HepG2 (cell line): ENCODE measurements at regions not wholly inside any gene's neighbourhood (a gene's known extent, or its start where the extent isn't known, plus 50 kb on each side); places are given as distances from the start of the nearest gene placed in this dataset.

Experiments used
- CEBPB ChIP-seq: IDR thresholded peaks from 2 replicates; pipeline ENCODE4 v1.6.1; 2011; ENCODE audit warnings: low read depth, low read length, improper control_type of control experiment, borderline replicate concordance
- CREM ChIP-seq, 2 experiments: sonication (generic) in 1 of 2; formaldehyde crosslinking in 1 of 2; IDR thresholded peaks; 2 replicates each; pipeline versions ENCODE4 v1.4.0 to v1.6.1; 2016 to 2020; ENCODE audit warnings: antibody characterized with exemption in 1 of 2, mild to moderate bottlenecking in 1 of 2, missing genetic modification reagents in 1 of 2
- FOSL1 ChIP-seq: sonication (generic); formaldehyde crosslinking; IDR thresholded peaks from 2 replicates; pipeline ENCODE4 v1.9.0; 2021; ENCODE audit warnings: missing genetic modification reagents, borderline replicate concordance
- FOXA3 ChIP-seq: IDR thresholded peaks from 2 replicates; pipeline ENCODE4 v1.6.1; 2016; ENCODE audit warnings: missing genetic modification reagents, missing compliant biosample characterization
- GATAD1 ChIP-seq: IDR thresholded peaks from 2 replicates; pipeline ENCODE4 v1.6.1; 2016; ENCODE audit warnings: missing genetic modification reagents, missing compliant biosample characterization
- HMG20A ChIP-seq: IDR thresholded peaks from 2 replicates; pipeline ENCODE4 v1.6.1; 2016; ENCODE audit warnings: borderline replicate concordance
- IKZF4 ChIP-seq: sonication (generic); formaldehyde crosslinking; IDR thresholded peaks from 2 replicates; pipeline ENCODE4 v1.5.1; 2020; ENCODE audit warnings: borderline replicate concordance, mild to moderate bottlenecking, low read depth, missing genetic modification reagents; ENCODE audit errors: not compliant biosample characterization
- JUND ChIP-seq: sonication (generic); formaldehyde crosslinking; IDR thresholded peaks from 2 replicates; pipeline ENCODE4 v1.8.0; 2022; ENCODE audit warnings: mild to moderate bottlenecking, missing genetic modification reagents
- SYNCRIP ChIP-seq: fragments of 200-400 bp; formaldehyde crosslinking; IDR thresholded peaks from 2 replicates; pipeline ENCODE4 v1.6.1; 2018; ENCODE audit warnings: mild to moderate bottlenecking, low read depth, low read length; ENCODE audit not compliant: insufficient read depth
- TEAD3 ChIP-seq: optimal IDR thresholded peaks from 2 replicates; pipeline ENCODE3; 2016; ENCODE audit warnings: borderline replicate concordance
- ZNF101 ChIP-seq: sonication (generic); formaldehyde crosslinking; IDR thresholded peaks from 2 replicates; pipeline ENCODE4 v1.4.0; 2020; ENCODE audit warnings: mild to moderate bottlenecking, low read depth, missing genetic modification reagents, borderline replicate concordance
- ZNF644 ChIP-seq: IDR thresholded peaks from 2 replicates; pipeline ENCODE4 v1.6.1; 2016; ENCODE audit warnings: low read depth
- ZNF773 ChIP-seq: sonication (generic); formaldehyde crosslinking; IDR thresholded peaks from 2 replicates; pipeline ENCODE4 v1.4.0; 2020; ENCODE audit warnings: missing genetic modification reagents, borderline replicate concordance
- TF ChIP-seq, protein P1 (sequence below): IDR thresholded peaks from 2 replicates; pipeline ENCODE4 v1.6.1; 2016; ENCODE audit warnings: low read depth
- TF ChIP-seq, protein P2 (sequence below): sonication (generic); formaldehyde crosslinking; IDR thresholded peaks from 2 replicates; pipeline ENCODE4 v1.5.1; 2020; ENCODE audit warnings: mild to moderate bottlenecking, missing genetic modification reagents, borderline replicate concordance
- TF ChIP-seq, protein P3 (sequence below): sonication (generic); formaldehyde crosslinking; conservative IDR thresholded peaks from 2 replicates; pipeline ENCODE4 v1.4.0; 2020; ENCODE audit warnings: mild to moderate bottlenecking, missing genetic modification reagents, moderate library complexity
- TF ChIP-seq, protein P4 (sequence below): fragments of 450-650 bp; IDR thresholded peaks from 2 replicates; pipeline ENCODE4 v1.6.1; 2016

DNA sequence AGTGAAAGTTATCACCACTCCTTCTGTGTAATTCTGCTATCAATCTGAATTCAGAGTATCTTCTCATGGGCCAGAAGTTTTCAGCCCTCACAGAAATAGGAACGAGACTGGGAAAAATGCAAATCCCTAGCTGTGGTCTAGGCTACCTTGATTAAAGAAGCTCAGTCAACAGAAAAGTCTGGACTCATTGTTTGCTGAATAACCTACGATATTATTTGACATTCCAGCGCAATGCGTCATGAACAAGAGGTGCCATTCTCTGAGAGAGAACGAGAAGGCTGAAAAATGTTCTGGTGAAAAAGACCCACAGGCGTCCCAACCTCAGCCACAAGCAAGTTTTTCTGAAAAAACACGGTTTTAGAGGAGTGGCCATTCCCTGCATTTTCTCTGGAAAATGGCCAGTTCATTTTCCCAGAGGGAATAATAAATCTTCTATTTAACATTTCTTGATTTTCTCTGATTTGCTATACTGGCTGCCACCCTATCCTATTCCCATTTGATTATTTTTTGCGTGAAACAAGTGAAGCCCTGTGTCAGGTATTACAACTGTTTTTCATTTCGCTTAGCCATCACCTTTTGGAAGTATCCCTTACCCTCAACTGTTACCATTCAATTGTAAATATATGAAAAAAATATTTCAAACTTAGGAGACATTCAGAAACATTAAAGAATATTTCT, 1117.6 kb upstream of the PRKX start (continued):
- TF ChIP-seq FOSL1 (peak; percentile 81; the same call in 1 of the 2 replicates), FOXA3 (CRISPR knock-in tag) (peak; percentile 52; the same call in 1 of the 2 replicates), GATAD1 (no peak), IKZF4 (no peak), ZNF773 (no peak), SYNCRIP (no peak), JUND (CRISPR knock-in tag) (peak; percentile 84), ZNF644 (CRISPR knock-in tag) (0 out of 2 replicates have a peak, but pooled peaks have one; percentile 13), CREM (IDR thresholded peaks at IDR 0.05) (peak; percentile 19; the same call in 1 of the 2 replicates), CREM (CRISPR knock-in tag; IDR thresholded peaks at IDR 0.05) (no peak), TEAD3 (CRISPR knock-in tag) (peak; percentile 90), HMG20A (CRISPR knock-in tag) (0 out of 2 replicates have a peak, but pooled peaks have one; percentile 22), CEBPB (no peak), ZNF101 (CRISPR knock-in tag) (no peak)
- TF ChIP-seq, protein P1, sequence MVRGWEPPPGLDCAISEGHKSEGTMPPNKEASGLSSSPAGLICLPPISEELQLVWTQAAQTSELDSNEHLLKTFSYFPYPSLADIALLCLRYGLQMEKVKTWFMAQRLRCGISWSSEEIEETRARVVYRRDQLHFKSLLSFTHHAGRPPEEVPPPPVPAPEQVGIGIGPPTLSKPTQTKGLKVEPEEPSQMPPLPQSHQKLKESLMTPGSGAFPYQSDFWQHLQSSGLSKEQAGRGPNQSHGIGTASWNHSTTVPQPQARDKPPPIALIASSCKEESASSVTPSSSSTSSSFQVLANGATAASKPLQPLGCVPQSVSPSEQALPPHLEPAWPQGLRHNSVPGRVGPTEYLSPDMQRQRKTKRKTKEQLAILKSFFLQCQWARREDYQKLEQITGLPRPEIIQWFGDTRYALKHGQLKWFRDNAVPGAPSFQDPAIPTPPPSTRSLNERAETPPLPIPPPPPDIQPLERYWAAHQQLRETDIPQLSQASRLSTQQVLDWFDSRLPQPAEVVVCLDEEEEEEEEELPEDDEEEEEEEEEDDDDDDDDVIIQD = peak; percentile 46; the same call in 1 of the 2 replicates
- TF ChIP-seq, protein P2, sequence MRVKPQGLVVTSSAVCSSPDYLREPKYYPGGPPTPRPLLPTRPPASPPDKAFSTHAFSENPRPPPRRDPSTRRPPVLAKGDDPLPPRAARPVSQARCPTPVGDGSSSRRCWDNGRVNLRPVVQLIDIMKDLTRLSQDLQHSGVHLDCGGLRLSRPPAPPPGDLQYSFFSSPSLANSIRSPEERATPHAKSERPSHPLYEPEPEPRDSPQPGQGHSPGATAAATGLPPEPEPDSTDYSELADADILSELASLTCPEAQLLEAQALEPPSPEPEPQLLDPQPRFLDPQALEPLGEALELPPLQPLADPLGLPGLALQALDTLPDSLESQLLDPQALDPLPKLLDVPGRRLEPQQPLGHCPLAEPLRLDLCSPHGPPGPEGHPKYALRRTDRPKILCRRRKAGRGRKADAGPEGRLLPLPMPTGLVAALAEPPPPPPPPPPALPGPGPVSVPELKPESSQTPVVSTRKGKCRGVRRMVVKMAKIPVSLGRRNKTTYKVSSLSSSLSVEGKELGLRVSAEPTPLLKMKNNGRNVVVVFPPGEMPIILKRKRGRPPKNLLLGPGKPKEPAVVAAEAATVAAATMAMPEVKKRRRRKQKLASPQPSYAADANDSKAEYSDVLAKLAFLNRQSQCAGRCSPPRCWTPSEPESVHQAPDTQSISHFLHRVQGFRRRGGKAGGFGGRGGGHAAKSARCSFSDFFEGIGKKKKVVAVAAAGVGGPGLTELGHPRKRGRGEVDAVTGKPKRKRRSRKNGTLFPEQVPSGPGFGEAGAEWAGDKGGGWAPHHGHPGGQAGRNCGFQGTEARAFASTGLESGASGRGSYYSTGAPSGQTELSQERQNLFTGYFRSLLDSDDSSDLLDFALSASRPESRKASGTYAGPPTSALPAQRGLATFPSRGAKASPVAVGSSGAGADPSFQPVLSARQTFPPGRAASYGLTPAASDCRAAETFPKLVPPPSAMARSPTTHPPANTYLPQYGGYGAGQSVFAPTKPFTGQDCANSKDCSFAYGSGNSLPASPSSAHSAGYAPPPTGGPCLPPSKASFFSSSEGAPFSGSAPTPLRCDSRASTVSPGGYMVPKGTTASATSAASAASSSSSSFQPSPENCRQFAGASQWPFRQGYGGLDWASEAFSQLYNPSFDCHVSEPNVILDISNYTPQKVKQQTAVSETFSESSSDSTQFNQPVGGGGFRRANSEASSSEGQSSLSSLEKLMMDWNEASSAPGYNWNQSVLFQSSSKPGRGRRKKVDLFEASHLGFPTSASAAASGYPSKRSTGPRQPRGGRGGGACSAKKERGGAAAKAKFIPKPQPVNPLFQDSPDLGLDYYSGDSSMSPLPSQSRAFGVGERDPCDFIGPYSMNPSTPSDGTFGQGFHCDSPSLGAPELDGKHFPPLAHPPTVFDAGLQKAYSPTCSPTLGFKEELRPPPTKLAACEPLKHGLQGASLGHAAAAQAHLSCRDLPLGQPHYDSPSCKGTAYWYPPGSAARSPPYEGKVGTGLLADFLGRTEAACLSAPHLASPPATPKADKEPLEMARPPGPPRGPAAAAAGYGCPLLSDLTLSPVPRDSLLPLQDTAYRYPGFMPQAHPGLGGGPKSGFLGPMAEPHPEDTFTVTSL (CRISPR knock-in tag) = peak; percentile 76; the same call in 1 of the 2 replicates
- TF ChIP-seq, protein P3, sequence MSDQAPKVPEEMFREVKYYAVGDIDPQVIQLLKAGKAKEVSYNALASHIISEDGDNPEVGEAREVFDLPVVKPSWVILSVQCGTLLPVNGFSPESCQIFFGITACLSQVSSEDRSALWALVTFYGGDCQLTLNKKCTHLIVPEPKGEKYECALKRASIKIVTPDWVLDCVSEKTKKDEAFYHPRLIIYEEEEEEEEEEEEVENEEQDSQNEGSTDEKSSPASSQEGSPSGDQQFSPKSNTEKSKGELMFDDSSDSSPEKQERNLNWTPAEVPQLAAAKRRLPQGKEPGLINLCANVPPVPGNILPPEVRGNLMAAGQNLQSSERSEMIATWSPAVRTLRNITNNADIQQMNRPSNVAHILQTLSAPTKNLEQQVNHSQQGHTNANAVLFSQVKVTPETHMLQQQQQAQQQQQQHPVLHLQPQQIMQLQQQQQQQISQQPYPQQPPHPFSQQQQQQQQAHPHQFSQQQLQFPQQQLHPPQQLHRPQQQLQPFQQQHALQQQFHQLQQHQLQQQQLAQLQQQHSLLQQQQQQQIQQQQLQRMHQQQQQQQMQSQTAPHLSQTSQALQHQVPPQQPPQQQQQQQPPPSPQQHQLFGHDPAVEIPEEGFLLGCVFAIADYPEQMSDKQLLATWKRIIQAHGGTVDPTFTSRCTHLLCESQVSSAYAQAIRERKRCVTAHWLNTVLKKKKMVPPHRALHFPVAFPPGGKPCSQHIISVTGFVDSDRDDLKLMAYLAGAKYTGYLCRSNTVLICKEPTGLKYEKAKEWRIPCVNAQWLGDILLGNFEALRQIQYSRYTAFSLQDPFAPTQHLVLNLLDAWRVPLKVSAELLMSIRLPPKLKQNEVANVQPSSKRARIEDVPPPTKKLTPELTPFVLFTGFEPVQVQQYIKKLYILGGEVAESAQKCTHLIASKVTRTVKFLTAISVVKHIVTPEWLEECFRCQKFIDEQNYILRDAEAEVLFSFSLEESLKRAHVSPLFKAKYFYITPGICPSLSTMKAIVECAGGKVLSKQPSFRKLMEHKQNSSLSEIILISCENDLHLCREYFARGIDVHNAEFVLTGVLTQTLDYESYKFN (CRISPR knock-in tag) = 0 out of 2 replicates have a peak, but pooled peaks have one; percentile 18
- TF ChIP-seq, protein P4, sequence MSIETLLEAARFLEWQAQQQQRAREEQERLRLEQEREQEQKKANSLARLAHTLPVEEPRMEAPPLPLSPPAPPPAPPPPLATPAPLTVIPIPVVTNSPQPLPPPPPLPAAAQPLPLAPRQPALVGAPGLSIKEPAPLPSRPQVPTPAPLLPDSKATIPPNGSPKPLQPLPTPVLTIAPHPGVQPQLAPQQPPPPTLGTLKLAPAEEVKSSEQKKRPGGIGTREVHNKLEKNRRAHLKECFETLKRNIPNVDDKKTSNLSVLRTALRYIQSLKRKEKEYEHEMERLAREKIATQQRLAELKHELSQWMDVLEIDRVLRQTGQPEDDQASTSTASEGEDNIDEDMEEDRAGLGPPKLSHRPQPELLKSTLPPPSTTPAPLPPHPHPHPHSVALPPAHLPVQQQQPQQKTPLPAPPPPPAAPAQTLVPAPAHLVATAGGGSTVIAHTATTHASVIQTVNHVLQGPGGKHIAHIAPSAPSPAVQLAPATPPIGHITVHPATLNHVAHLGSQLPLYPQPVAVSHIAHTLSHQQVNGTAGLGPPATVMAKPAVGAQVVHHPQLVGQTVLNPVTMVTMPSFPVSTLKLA = no peak
